GM23338 (cell line): ENCODE measurements at regions not wholly inside any gene's neighbourhood (a gene's known extent, or its start where the extent isn't known, plus 50 kb on each side); places are given as distances from the start of the nearest gene placed in this dataset.

ENCODE experiments used
- CTCF ChIP-seq, 2 experiments: fragments of 200-600 bp in 1 of 2; sonication (generic) in 1 of 2; conservative IDR thresholded peaks; 2 replicates each; pipeline versions ENCODE4 v1.5.1 to v1.6.1; 2016 to 2017; ENCODE audit warnings: antibody characterized with exemption in 2 of 2, low read depth in 2 of 2, mild to moderate bottlenecking in 2 of 2, moderate library complexity in 1 of 2
- ETS1 ChIP-seq: IDR thresholded peaks from 2 replicates; pipeline ENCODE4 v1.6.1; 2016; ENCODE audit warnings: antibody characterized with exemption
- EZH2 ChIP-seq: fragments of 200-600 bp; sonication (generic); IDR thresholded peaks from one replicate; pipeline ENCODE4 v1.8.0; 2017; ENCODE audit warnings: antibody characterized with exemption, mild to moderate bottlenecking, low read depth; ENCODE audit not compliant: unreplicated experiment
- EZH2phosphoT487 ChIP-seq: fragments of 200-600 bp; sonication (generic); IDR thresholded peaks from one replicate; pipeline ENCODE4 v1.8.1; 2018; ENCODE audit warnings: antibody characterized with exemption; ENCODE audit not compliant: unreplicated experiment
- JUNB ChIP-seq: IDR thresholded peaks from one replicate; pipeline ENCODE4 v1.6.1; 2016; ENCODE audit warnings: antibody characterized with exemption; ENCODE audit not compliant: unreplicated experiment
- NANOG ChIP-seq: IDR thresholded peaks from 2 replicates; pipeline ENCODE4 v1.6.1; 2016; ENCODE audit warnings: antibody characterized with exemption, borderline replicate concordance
- POLR2AphosphoS5 ChIP-seq: IDR thresholded peaks from 2 replicates; pipeline ENCODE4 v1.6.1; 2016; ENCODE audit warnings: antibody characterized with exemption, low read depth
- REST ChIP-seq: IDR thresholded peaks from one replicate; pipeline ENCODE4 v1.6.1; 2018; ENCODE audit warnings: antibody characterized with exemption; ENCODE audit not compliant: unreplicated experiment
- STAT1 ChIP-seq: IDR thresholded peaks from one replicate; pipeline ENCODE4 v1.6.1; 2016; ENCODE audit warnings: antibody characterized with exemption; ENCODE audit not compliant: unreplicated experiment
- ZNF114 ChIP-seq: fragments of 250-450 bp; sonication (Bioruptor Pico); IDR thresholded peaks from 2 replicates; pipeline ENCODE4 v1.5.0; 2020; ENCODE audit warnings: mild to moderate bottlenecking, moderate library complexity
- ZNF331 ChIP-seq: fragments of 250-450 bp; sonication (Bioruptor Pico); IDR thresholded peaks from 2 replicates; pipeline ENCODE4 v1.5.0; 2020; ENCODE audit warnings: low read depth, mild to moderate bottlenecking, moderate library complexity
- ZNF462 ChIP-seq: fragments of 250-450 bp; sonication (Bioruptor Pico); IDR thresholded peaks from 2 replicates; pipeline ENCODE4 v1.5.0; 2020; ENCODE audit warnings: mild to moderate bottlenecking, moderate library complexity

GRCh38 chr2:4174796-4175195, 471.4 kb downstream of the DCDC2C start:
- TF ChIP-seq ETS1 (no peak), CTCF (conservative IDR thresholded peaks at IDR 0.05; ENCODE audit: low read depth in 2 of 2) (no peak), EZH2 (no peak), POLR2AphosphoS5 (no peak), EZH2phosphoT487 (no peak), REST (no peak), STAT1 (no peak), ZNF331 (CRISPR knock-in tag) (no peak), NANOG (no peak), JUNB (no peak), ZNF114 (CRISPR knock-in tag) (no peak), ZNF462 (CRISPR knock-in tag) (no peak)
